KBM-7 (cell line): ENCODE measurements at regions not wholly inside any gene's neighbourhood (a gene's known extent, or its start where the extent isn't known, plus 50 kb on each side); places are given as distances from the start of the nearest gene placed in this dataset.
"Not testable (repeated sequence)": the region's sequence is repeated elsewhere in the genome, so short reads cannot be mapped to it uniquely, and the experiment has no call there.

Experiments used
- DNase-seq: peaks from one replicate; pipeline ENCODE4 v3.0.0-alpha.2; 2015
- in situ Hi-C: fragments of 300-500 bp; cut with MboI; formaldehyde crosslinking; loops from 2 replicates; pipeline ENCODE4 v1.14.3; 2020; ENCODE audit warnings: low sequenced_read_pairs, low pct_unique_long_range_greater_than_20kb, mixed read lengths

DNA sequence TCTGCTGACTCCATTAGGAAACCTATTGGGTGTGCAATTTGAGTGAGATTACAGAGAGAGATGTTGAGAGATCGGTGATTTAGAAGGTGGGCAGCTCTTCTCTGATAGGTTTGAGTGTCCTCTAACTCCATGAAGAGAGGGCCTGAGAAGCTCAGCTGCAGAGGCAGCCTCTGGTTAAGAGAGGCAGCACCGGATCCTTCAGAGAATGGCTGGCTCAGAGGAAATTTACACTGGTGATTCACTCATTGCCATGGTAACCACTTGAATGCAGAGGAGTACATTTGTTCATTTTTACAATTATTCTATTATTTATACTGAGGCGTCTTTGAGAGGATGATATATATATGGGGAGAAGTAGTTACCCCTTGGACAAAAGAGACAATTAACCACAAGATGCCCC is 171.7 kb downstream of the PDGFRA start:
- in situ Hi-C loops, result no loop called here
- DNase-seq, result no peak

DNA sequence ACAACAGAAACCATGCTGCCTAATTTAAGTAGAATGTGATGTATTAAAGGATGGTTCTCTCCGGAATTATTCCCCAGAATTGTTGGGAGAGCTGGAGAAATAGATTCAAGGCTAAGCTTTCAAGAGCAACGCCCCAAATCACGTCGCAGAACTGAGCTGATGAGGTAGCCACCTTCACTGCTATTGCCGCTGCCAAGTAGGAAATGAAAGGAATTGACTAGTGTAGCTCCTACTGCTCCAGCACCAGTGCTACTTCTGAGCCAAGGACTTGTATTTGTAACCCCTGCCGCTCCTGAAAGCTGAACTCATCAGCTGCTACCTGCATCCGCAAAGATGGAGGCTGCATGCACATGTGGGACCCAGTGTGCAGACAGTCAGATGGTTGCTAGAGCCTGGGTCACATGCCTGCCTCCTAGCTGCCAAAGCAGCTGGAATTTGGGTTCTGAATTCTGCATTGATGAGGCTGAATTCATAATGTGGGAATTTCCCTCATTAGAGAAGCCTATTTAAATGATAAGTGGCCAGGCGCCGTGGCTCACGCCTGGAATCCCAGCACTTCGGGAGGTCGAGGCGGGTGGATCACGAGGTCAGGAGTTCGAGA is 173.9 kb downstream of the PDGFRA start:
- no peak for DNase-seq
- in situ Hi-C loops, result no loop called here

DNA sequence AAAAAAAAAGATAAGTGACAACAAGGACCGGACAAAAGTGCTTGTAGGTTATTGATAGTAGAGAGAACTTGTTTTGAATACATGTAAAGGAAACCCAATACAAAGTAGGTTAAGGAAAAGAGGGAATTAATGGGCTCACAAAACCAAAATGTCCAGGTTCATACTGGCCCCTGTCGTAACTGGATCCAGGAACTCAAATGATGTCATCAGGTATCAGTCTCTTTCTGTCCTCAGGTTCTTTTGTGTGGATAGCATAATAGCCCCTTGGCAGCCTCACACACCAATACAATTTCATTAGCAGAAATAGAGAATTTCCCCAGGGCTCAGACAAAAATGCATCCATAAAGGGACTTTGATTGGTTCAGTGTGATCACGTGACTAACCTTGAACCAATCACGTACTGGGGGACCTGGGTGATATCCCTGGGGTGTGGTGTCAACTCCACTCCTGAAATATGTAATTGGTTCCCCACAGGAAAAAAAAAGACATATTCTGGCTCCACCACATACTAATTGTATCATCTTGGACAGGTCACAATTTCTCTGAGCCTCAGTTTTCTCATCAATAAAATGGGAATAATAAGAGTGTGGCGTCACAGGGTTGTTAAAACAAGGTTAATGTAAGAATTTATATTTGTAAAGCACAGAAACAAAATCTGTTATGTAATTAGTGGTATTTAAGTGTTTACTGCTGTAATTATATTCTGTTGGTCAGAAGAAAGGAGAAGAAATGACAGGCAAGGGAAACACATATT is 174.8 kb downstream of the PDGFRA start:
- no peak for DNase-seq
- in situ Hi-C loops, result no loop called here

DNA sequence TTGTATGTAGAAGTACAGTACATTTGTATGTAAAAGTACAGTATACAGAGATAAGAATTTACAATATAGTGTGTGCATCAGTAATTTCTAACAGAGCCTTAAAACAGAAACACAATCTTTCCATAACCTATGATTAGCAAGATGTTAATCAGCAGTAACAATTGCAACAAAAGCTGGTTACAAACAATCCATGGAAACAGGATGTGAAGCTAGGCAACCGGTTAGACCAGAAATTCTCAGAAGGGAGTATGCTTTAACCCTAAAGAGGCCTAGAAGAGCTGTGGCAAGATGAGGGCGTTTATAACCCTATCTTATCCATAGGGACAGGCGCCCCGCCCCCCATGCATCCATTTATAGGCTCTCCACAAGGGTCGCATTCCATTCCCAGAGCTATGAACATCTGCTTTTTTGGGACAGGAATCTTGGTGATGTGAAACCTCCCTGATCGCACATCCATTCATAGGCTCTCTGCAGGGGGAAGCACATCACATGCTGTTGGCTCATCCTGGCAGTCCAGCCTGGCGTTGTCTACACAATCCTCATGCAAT is 180.3 kb downstream of the PDGFRA start:
- DNase-seq, in situ Hi-C loops: not testable (repeated sequence)

DNA sequence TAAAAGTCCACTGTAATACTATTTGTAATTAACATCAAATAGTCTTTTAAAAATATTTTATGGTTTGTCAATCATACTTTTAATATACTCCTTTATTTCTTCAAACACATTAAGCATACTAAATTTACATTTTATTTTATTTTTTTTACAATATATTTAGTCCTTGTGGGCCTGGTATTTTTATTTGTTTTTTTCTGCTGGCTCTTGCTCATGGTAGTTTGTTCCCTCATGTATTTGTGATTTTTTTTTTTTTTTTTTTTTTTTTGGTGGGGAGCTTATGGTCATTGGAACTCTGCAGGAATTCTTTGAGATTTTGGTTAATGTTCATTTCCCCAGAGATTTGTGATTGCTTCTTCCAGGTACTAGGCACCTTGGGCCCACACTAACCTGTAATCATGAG is 185.5 kb downstream of the PDGFRA start:
- in situ Hi-C loops, result no loop called here
- DNase-seq, result no peak

DNA sequence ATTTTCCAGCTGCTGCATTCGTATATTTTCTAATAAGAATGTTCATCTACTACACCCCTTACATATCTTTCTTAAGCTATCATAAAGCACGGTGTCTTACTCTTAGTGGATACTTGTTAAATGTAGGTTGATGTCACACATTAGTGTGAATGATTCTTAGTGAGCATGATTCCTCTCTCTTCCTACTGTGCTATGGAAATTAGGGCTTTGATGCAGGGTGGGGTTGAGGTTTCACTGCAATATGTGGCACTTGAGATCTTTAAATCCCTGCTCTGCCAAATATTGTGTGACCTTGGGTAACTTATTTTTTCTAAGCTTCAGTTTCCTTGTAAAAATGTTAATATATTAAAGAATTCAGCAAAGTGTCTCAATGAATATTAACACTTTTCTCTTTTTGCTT is 188.4 kb downstream of the PDGFRA start:
- no peak for DNase-seq
- in situ Hi-C loops, result no loop called here

DNA sequence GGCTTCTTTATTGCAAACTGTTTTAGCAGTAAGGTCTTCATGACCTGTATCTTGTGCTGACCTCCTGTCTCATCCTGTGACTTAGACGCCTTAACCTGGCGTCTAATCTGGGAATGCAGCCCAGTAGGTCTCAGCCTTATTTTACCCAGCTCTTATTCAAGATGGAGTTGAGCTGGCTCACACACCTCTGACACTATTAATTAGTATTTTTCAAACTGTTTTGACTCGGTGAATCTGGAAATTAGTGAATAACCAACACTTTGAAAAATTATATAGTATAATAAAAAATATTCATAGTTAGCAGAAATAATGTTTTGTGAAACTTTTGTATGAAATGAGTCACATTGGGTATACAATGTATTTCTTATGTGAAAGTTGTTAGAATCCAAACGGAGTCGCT is 189.4 kb downstream of the PDGFRA start:
- in situ Hi-C loops, result no loop called here
- DNase-seq, result no peak

DNA sequence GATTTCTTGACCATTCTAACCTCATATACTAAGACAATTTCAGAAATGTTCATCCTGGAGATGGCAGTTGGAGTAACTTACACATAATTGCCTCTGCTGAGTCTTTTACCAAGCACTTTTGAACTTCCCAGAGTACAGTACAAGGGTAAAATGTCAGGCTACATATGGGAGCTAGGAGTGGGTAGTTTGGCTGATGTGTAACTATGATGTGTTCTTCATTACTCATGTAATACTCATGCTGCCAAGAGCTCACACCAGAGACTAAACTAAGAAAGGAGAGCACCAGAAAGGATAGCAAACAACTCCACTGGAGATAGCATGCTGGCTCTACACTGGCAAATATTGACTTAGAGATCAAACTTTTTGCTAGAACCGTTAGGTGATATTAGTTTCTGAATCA is 194.0 kb downstream of the PDGFRA start:
- DNase-seq, result no peak
- in situ Hi-C loops, result no loop called here

DNA sequence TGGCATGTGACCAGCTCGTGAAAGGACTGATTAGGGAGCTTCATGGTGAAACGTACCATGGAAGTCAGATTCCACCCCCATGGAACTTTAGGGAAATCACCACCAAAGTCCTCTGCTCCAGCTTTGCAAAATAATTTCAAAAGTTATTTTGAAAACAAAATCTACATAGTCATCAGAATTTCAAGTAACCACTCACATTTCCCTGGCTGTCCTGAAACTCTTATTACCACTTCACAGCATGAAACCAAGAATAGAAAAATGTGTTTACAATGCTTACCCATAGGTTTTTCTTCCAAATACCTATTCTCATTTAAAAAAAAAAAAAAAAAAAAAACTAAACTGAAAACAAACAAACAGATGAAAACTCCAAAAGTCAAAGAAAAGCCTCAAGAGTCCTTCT is 198.7 kb downstream of the PDGFRA start:
- no peak for DNase-seq
- in situ Hi-C loops, result no loop called here

DNA sequence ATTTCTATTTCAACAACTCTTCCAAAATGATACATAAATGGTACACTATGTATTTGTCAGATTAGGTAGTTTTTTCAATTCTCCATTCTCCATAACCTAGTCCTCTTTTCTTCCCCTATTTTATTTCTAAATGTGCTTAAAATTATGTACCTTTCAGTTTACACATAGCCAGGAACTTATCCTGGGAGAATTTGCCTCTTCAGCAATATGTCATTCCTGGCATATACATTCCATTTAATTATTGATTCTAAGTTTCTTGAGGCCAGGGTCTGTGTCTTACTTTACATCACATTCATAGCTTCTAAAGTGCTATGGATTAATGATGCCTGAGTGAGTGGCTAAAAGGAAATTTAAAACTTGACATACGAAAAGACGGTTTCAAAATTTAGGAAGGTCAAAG is 199.8 kb downstream of the PDGFRA start:
- in situ Hi-C loops, result no loop called here
- DNase-seq, result no peak

DNA sequence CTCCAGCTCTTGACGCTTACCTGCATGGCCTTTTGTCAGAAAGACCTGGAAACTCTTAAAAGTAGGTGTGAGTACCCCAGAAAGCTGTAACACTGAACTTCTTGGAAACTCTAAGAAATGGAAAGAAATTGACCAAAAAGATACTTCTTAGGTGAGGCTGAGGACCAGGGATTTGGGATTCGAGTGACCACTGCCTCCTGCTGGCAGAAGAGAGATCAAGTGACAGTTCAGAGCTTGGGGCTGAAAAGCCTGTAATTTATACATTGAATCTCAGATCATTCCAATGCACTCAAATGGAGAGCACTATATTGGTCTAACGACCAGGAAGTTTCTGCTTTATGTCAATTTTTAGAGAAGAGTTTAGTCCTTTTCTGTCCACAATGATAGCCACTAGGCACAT is 204.6 kb downstream of the PDGFRA start:
- in situ Hi-C loops, result no loop called here
- DNase-seq, result peak; percentile 16

DNA sequence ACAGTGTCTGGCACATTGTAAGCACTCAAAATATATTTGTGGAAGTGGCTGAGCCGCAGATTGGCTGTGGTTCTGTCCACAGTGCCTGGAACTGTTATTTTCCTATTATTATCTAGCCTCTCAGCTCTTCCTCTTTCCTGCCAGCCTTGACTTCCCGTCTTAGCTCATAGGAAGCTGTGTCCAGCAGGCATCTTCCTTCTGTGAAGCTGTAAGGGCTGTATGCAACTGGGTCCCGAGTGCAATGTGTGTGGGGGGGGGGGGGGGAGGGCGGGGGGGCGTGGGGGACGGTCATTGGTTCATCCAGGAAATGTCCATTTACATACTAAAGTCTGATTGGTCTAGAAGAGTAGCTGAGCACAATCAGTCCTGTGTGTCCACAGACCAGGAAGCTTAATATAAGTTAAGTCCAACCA is 210.7 kb downstream of the PDGFRA start:
- in situ Hi-C loops, result no loop called here
- DNase-seq, result peak; percentile 65

DNA sequence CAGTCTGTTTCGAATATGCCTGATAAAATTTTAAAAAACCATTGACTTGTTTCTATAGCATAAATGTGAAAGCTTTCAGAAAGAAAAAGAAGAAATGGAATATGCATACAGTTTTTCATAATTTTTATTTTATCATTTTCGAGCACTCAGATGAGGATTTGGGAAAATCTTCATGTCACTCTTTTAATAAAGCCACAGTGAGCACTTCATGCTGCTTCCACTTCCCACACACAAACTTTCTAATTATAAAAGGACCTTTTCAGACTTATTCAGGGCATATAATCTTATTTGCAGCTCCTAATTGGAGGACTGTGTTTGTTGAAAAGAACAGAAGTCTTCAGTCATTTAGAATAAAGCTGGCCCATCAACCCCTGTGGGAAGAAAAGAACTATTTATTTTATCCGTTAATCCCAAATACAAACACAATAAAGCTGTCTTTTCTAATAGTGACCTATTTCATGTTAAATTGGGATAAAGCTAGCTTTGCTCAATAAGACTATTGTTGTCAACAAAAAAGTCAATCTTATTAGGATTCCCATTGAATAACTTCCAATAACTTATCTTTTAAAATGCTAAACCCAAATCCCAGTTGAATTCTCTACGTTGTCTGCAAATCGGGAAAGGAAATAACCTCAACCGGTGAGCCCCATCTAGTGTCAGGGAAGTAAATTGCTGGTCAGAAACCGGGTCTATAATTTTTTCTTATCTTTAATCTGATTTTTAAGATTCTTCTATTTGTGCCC is 211.5 kb downstream of the PDGFRA start:
- DNase-seq, result peak; percentile 53
- in situ Hi-C loops, result no loop called here

DNA sequence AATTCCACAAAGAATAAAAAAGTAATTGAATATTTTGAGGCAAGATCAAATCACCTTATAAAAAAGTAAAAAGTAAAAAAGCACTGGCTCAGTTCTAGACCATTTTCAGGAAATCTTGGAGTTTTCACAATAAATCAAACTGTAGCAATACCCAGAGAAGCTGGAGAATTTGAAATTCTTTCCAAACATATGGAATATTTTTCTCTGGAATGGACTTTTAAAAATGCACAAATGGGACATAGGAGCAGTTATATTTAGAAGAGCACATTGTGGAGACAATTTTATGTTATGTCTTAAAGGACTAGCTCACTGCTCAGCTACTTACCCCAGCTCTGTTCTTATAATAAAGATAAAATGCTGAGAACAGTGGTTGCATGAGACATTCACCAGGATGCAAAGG is 211.9 kb upstream of the KIT start:
- in situ Hi-C loops, result no loop called here

DNA sequence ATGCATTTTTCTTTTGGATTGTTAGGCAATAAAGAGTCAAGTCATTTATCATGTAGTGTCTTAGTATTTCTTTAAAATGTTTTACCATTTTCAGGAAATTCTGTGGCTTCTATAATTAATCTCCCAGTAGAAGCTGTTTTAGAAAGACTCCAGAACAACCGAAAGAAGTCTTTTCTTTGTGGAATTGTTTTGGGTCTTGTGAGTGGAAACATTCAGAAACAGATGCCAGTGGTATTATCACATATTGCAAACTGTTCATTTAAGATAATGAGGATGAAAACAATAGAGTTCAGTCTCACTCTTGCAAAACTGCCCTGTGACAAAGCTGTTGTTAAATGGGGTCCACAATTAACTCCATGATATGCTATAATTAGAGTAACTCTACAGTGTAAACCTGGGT is 211.2 kb upstream of the KIT start:
- no peak for DNase-seq
- in situ Hi-C loops, result no loop called here

More for the DNA sequence above, 211.9 kb upstream of the KIT start:
- DNase-seq, result no peak

DNA sequence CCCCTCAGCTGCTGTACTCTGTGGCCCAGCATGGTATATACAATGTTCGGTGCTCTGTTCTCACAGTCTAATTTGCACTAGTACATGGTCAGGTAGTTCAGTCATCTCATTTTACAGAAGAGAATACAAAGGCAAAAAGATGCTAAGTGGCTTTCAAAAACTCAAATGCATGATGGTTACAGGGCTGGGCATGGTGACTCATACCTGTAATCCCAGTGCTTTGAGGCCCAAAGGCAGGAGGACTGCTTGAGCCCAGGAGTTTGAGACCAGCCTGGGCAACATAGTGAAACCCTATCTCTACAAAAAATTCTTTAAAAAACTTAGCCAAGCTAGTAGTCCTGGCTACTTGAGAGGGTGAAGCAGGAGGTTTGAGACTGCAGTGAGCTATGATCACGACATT is 210.5 kb upstream of the KIT start:
- no peak for DNase-seq
- in situ Hi-C loops, result no loop called here

DNA sequence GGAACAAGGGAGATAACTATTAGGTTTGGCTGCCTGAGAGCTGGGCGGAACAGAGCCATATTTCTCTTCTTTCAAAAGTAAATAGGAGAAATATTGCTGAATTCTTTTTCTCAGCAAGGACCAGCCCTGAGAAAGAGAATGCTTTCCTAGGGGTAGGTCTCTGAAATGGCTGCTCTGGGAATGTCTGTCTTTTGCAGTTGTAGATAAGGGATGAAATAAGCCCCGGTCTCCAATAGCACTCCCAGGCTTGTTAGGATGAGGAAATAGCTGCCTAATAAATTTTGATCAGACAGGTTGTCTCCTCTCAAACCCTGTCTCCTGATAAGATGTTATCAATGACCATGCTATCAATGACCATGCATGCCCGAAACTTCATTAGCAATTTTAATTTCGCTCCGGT is 207.8 kb upstream of the KIT start:
- DNase-seq, result peak; percentile 4
- in situ Hi-C loops, result no loop called here

DNA sequence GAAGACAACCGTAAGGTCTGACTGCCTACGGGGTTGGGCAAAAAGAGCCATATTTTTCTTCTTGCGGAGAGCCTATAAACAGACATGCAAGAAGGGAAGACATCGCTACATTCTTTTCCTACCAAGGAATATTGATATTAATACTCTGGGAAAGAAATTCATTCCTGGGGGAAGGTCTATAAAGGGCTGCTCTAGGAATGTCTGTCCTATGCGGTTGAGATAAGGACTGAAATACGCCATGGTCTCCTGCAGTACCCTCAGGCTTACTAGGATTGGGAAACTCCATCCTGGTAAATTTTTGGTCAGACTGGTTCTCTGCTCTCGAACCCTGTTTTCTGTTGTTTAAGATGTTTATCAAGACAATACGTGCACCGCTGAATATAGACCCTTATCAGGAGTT is 190.8 kb upstream of the KIT start:
- in situ Hi-C loops, DNase-seq: not testable (repeated sequence)

DNA sequence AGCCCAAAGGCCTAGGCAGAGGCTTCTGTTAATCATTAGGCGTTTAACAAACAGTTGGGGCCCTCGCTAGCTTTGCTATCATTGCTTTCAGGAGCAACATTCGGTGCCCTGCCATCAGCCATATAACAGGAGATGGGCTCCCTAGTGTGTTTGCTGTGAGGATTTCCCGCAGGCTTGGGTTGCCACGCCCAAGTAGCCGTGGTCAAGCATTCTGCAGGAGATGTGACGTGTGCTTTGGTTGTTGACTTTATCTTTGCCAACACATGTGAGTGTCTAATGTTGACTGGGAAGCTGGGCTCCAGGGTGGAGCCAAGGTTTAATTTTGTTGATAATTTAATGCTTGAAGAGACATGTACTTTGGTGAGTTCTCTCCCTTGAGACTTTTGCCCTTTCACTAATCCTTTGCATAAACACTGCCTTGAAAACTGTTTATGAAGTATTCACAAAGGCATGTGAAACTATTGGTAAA is 184.6 kb upstream of the KIT start:
- in situ Hi-C loops, result no loop called here
- DNase-seq, result no peak

DNA sequence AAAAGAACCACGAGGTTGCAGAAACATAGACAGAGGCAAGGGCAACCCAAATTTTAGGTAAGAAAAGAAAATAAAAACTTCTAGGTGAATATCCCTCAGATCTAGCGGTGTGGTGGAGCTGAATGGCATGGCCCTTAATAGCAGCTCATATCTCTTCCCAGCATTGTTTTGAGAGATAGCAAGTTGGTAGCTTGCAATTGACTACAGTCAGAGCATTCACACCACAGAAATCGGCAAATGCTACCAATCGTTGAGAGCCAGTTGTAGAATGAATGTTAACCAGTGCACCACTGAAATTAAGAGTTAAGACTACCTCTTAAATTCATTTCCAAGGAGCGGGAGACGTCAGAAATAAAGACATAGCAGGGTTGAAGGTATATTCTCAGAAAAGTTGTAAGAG is 184.0 kb upstream of the KIT start:
- DNase-seq, result no peak
- in situ Hi-C loops, result no loop called here
